ENCODE measurements at regions not wholly inside any gene's neighbourhood (a gene's known extent, or its start where the extent isn't known, plus 50 kb on each side); places are given as distances from the start of the nearest gene placed in this dataset.

- no peak overlapping the region for H3K4me3 ChIP-seq (ENCODE audit: low read depth, low read length)
- TF ChIP-seq CTCF (IDR thresholded peaks at IDR 0.05; ENCODE audit: low read depth, low read length): no peak
Measured at GRCh38 chr19:31402529-31403316, 53.5 kb upstream of the TSHZ3 start.

- no peak overlapping the region for H3K4me3 ChIP-seq (ENCODE audit: low read depth, low read length)
- no peak for TF ChIP-seq CTCF (IDR thresholded peaks at IDR 0.05; ENCODE audit: low read depth, low read length)
Measured at GRCh38 chr19:31406106-31406505, 56.9 kb upstream of the TSHZ3 start.

GRCh38 chr19:31408460-31409124 lies 59.4 kb upstream of the TSHZ3 start:
- no peak overlapping the region for H3K4me3 ChIP-seq (ENCODE audit: low read depth, low read length)
- no peak for TF ChIP-seq CTCF (IDR thresholded peaks at IDR 0.05; ENCODE audit: low read depth, low read length)

GRCh38 chr19:31413353-31413752 lies 64.1 kb upstream of the TSHZ3 start:
- no peak for TF ChIP-seq CTCF (IDR thresholded peaks at IDR 0.05; ENCODE audit: low read depth, low read length)

GRCh38 chr19:31415322-31415721 lies 66.1 kb upstream of the TSHZ3 start:
- H3K4me3 ChIP-seq (ENCODE audit: low read depth, low read length): no peak overlapping the region
- TF ChIP-seq CTCF (IDR thresholded peaks at IDR 0.05; ENCODE audit: low read depth, low read length): no peak

More at GRCh38 chr19:31413353-31413752, 64.1 kb upstream of the TSHZ3 start:
- no peak overlapping the region for H3K4me3 ChIP-seq (ENCODE audit: low read depth, low read length)

GRCh38 chr19:31416548-31416947 lies 67.3 kb upstream of the TSHZ3 start:
- H3K4me3 ChIP-seq (ENCODE audit: low read depth, low read length): no peak overlapping the region
- TF ChIP-seq CTCF (IDR thresholded peaks at IDR 0.05; ENCODE audit: low read depth, low read length): no peak

- TF ChIP-seq CTCF (IDR thresholded peaks at IDR 0.05; ENCODE audit: low read depth, low read length): no peak
- no peak overlapping the region for H3K4me3 ChIP-seq (ENCODE audit: low read depth, low read length)
Measured at GRCh38 chr19:31418055-31418454, 68.8 kb upstream of the TSHZ3 start.

Measured in WI38 (cell line).